Amniotic epithelial cell (primary cell): ENCODE measurements at regions not wholly inside any gene's neighbourhood (a gene's known extent, or its start where the extent isn't known, plus 50 kb on each side); places are given as distances from the start of the nearest gene placed in this dataset.
"Not testable (repeated sequence)": the region's sequence is repeated elsewhere in the genome, so short reads cannot be mapped to it uniquely, and the experiment has no call there.

Experiments
- DNase-seq: peaks from one replicate; pipeline ENCODE4 v3.0.0-alpha.2; 2010; ENCODE audit warnings: low read depth

DNA sequence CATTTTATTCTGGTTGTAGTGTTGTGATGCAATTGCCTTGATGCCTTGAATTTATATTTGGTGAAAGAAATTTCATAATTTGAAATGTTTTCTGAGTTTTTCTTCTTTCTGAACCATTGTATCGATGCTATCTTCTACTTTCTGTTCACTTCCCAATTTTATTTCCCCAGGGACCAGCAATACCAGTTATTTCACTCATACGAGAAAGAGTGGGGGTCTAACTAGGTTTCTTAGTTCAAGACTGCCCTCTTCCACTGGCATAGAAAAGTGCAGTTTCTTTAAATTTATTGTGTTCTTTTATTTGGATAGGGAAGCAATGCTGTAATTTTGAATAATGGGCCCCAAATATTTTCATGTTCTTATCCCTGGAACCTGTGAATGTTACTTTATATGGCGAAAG lies 544.0 kb upstream of the ADGRL3 start:
- no peak for DNase-seq

DNA sequence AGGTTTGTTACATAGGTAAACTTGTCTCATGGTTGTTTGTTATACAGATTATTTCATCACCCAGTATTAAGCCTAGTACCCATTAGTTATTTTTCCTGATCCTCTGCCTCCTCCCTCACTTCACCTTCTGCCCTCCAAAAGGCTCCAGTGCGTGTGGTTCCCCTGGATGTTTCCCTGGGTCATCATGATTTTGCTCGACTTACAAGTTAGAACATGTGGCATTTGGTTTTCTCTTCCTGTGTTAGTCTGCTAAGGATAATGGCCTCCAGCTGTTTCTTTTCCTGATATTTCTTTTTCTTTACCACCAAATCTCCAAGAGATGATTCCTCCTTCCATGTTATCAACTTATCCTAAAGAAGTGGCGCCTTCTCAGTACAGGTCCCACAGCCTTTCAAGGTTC lies 543.1 kb upstream of the ADGRL3 start:
- no peak for DNase-seq

DNA sequence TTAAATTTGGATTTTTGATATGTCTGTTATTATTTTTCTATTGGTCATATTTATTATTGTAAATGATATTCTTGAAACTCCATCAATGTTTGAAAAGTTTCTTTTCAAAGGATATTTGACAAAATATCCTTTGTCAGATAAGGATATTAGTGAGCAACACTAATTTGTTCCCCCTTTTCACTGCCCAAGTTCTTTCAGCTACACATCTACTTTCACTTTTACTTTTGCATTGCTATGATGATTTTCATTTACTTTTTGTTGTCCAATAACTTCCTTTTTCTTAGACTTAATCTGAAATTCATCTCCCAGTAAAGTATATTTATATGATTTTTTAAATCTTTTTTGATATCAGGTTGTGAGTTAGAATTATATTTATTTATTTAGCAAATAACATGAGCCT lies 542.3 kb upstream of the ADGRL3 start:
- peak; percentile 10 for DNase-seq

DNA sequence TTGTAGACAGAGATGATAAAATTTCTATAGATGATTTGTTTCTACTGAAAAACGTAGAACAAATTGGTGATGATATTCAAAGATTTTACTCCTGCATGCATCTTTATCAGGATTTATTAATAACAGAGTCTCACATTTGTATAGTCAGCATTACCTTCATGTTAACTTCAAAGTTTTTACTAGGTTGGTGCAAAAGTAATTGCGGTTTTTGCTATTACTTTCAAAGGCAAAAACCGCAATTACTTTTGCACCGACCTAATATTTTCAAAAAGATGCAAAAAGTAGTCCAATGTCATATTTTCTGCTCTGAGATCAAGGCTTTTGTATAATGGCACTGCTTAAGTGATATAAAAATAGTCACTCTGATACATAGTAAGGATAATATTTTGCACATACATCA lies 536.4 kb upstream of the ADGRL3 start:
- DNase-seq = no peak

DNA sequence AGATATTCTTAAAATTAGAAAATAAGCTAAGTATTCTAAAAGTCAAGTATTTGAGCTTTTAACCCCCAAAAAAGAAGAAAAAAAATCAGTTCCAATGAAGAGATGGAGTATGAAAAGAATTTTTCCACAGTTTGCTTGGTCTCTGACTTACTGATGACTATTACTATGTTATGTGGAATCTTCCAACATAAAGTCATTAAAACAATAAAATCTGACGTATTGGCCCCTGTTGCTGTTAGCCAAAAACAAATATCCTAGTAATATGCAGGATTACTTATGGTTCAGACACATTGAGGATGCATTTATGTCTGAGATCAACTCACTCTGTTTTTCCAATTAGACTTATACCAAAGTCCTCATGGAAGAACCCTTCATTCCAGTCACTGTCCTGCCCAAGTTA lies 517.2 kb upstream of the ADGRL3 start:
- no peak for DNase-seq

DNA sequence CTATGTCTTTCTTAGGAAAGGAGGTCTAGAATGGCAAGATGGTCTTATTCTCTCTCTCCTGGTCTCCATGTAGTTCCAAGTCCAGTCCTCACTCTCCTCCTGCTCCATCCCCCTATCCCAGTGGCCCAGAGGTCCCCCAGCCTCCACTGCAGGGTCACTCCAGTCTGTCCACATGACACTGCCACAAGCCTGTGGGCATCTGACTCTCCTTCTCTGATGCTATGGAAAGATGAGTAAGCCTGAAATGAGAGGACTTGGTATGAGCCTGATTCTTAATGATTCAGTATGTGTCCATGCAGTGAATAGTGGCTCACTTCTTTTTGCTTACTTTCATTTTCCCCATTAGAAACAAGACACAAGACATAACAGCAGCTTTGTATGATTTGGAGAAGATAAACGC lies 516.8 kb upstream of the ADGRL3 start:
- DNase-seq = peak; percentile 52

DNA sequence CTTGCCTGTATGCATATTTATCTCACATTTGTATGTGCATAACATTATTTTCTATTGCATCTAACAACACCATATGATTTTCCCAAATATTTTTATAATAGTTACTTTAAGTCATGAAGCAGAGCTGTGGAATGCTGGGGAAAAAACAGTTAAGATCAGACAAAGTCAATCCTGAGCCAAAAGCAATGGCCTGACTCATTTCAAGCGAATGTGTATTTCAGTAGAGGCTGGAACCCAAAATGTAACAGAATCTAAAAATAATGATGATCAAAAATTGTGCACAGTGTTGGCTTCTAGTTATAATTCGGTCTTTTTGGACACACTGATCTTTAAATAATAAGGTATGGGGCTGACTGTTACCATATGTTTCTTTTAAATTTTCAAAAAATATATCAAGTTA lies 516.2 kb upstream of the ADGRL3 start:
- DNase-seq = peak; percentile 56

DNA sequence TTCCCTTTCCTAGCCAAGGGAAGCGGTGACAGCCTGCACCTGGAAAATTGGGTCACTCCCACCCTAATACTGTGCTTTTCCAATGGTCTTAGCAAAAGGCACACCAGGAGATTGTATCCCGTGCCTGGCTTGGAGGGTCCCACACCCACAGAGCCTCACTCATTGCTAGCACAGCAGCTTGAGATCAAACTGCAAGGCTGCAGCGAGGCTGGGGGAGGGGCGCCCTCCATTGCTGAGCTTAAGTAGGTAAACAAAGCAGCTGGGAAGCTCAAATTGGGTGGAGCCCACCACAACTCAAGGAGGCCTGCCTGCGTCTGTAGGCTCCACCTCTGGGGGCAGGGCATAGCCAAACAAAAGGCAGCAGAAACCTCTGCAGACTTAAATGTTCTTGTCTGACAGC lies 504.1 kb upstream of the ADGRL3 start:
- DNase-seq = not testable (repeated sequence)

DNA sequence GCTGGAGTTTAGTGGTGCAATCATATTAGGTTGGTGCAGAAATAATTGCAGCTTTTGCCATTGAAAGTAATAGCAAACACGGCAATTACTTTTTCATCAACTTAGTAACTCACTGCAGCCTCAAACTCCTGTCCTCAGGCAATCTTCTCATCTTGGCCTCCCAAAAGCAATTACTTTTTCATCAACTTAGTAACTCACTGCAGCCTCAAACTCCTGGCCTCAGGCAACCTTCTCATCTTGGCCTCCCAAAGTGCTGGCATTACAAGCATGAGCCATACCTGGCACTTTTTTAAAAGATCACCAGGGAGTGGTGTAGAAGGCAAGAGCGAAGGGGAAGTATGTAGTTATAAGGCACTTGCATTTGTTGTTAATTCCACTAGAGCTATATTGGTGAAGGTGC lies 491.1 kb upstream of the ADGRL3 start:
- DNase-seq = no peak

DNA sequence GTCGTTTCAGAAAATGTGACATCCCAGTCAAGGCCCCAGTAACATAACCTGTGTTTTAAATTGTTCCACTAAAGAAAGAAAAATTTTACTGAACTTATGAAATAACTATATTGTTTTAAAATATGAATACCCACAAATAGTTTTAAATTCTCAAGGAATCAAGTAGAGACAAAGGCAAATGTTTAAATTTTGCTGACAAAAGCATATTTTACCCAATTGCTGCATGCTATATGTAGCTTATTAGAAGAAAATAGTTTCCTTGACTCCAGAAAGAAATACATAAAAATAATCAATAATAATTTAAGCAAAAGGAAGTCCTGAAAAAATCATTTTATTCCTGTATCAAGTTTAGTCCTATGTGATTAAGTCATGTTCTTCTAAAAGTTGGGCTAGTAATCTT lies 481.3 kb upstream of the ADGRL3 start:
- no peak for DNase-seq

DNA sequence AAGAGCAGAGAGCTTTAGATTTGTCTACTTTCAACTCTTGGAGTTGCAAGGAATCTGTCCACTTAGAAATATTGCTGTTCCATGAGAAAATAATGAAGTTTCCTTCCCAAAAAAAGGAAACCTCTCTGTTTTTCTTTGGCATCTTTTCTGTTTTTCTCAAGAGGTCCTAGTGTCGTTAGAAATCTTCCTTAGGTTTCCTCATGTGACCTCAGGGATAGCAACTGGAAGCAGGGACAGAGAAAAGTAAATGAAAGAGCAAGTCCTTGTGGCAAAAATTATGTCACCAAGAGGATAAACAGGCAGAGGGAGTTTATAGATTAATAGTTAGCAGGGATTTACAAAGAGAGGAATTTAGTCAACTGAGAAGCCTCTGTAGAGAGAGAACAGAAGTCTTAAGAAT lies 478.4 kb upstream of the ADGRL3 start:
- DNase-seq = no peak

DNA sequence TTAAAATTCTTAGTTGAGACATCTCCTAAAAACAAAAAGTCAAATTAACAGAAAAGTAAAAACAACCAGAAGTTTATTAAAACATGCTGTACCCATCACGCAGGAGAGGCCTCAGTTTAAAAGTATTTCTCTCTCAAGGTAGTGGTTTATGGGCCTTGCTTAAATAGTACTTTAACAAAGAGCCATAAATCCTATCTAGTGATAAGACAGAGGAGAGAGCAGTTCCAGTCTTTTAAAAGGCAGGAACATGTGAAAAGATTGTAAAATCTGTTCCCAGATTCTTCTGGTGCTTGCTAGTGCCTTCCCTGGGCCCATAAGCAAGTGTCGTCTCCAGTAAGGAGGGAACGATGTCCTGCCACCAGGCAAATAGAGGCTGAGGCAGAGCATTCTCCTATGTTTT lies 476.3 kb upstream of the ADGRL3 start:
- DNase-seq = peak; percentile 75

DNA sequence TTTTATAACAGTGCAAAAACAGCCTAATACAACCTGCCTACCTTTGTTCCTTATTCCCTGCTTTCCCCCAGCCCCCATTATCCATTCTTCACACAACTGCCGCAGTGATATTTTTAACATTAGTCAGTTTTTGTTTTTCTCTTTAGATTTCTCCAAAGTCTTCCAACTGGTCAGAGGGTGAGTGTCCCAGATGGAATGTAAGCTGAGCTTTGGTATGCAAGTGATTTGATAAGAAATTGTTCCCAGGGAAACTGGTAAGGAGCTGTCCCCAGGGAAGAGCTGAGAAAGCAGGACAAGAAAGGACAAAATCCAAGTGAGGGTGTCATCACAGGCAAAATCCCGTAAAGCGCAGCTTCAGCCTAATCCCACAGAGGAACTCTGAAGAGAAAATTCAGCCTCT lies 475.5 kb upstream of the ADGRL3 start:
- DNase-seq = peak; percentile 92

DNA sequence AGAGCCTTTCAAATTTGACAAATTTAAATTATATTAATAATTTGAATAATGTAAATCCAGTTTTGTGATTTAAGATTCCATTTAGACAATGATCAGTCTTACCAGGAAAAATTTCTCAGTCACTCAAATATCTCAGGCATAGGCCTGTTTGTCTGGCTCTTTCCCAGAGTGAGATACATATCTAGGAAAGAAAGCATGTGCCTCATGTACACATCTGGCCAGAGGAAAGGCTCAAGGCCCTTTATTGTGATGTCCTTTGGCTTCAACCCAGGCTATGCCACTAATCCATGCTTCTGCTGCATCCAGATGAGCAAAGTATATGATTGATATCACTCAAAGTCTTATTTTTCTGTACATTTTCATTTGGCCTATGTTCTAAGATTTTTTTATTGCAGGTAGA lies 473.3 kb upstream of the ADGRL3 start:
- peak; percentile 41 for DNase-seq

DNA sequence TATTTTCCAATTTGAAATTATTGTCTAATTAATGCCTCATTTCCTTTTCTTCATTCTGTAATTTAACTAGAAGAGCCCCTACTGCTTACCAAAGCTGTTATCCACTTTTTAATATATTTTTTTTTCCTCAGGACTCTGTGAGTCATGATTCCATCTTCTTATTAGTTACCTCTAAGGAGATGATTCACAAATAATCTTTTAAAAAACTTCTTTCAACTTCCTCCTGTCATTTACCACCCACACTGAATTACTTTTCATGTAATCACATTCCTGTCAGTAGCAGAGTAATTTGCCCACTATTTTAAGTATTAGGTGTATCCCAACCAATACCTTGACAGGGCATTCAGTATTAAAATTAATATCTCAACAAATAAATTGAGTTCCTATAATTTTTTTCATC lies 470.9 kb upstream of the ADGRL3 start:
- peak; percentile 26 for DNase-seq

DNA sequence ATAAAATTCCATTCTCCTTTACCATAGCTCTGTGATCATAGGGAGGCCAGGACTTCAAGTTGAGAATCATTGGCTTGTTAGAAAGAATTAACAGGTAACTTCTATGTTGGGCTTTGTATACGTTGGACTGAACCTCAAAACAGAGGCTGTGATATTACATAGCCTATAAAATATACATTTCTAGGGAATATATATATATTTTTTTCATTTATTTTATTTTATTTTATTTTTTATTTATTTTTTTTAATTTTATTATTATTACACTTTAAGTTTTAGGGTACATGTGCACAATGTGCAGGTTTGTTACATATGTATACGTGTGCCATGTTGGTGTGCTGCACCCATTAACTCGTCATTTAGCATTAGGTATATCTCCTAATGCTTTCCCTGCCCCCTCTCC lies 470.4 kb upstream of the ADGRL3 start:
- DNase-seq = not testable (repeated sequence)

DNA sequence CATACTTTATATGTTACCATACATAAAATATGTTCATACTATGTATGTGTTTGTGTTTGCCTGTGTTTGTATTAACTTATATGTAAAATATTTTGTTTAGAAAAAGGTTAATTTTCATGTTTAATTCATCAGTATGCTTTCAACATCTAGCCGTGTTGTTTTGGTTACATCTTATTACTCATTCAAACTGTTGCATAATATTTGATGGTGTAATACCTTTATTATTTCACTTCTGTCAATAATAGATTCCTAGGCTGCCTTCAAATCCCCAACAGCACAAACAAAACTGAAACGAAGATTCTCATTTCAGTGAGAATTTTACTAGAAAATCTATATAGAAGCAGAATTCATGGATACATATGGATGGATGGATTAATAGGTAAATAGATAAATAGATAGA lies 462.3 kb upstream of the ADGRL3 start:
- peak; percentile 69 for DNase-seq

DNA sequence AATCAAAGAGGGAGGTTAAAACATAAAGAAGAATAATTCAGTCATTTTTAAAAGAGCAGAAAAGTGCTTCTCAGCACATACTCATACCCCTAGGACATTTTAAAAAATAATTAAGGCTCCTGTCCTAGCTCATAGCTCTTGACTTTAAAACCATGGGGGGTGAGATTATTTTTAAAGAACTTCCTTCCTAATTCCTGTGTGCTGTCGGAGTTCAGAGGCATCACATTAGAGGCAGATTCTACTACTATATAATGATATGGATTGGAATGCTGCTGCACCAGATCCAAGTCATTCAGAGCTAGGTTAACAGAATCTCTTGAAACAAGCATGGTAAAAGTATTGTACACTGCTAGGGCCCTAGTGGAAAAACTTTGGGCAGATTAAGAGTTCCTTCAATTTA lies 456.5 kb upstream of the ADGRL3 start:
- DNase-seq = no peak

DNA sequence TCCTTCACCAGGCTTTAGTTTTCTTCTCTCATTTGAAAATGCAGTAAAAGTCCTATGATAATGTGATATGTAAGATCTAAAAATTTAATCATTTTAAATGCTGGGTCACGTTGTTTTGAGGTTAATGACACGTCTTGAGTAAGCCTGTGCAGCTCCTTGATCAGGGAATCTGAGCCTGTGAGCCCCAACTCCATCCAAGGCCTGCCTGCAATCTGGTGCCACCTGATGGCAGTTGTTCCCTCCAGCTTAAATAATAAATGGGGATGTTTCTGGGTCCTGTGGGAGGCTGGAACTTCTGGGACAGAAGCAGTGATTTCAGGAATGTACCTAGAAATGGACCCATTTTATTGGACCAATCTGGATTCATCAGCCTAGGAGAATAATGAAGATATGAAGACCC lies 455.4 kb upstream of the ADGRL3 start:
- DNase-seq = no peak

DNA sequence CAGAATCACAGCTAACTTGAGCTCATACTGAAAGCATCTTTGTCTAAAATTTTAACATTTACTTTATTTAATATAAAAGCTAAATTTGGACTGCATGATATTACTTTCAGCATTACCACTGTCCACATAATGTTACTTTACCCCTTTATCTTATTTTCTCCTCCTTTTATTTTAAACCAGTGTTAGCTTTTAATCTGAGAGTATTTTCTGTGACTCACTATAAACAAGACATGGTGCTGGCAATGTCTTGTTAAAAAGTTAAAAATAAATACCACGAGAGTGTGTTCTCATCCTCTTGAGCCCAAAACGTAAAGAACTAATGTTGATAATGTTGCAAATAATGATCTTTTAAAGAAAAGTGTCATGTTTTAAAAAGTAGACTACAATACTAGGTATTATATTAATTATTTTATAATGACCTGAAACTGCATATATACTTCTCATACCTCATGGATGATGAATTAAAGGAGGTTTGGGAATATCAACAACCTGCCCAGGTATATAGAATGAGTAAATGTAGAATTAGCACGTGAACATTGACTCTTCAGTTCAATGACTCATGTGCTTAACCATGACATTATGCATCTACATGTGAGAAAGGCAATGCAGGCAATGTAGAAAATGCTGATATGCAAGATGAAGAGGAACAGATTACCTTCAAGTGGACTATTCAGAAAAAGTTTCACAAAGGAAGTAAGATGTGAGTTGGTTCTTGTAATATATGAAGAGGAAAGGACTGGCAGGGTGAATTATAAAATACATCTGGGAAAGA lies 454.1 kb upstream of the ADGRL3 start:
- no peak for DNase-seq

DNA sequence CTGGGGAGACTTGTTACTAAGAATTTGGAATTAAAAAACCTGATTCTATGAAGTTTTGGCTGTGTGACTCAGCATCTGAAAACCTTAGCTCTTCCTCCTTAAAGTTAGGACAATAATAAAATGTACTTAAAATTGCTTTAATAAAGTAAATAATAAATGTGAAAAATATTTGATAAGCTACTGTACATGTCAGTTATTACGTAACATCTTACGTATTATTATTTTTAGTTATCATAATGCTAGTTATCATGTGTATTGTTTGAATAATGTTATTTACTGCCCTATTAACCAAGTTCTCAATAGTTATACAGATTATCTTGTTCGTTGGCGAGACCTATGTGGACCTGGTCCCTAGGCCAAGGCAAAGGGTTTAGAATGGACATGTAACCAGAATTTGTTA lies 449.2 kb upstream of the ADGRL3 start:
- DNase-seq = no peak

DNA sequence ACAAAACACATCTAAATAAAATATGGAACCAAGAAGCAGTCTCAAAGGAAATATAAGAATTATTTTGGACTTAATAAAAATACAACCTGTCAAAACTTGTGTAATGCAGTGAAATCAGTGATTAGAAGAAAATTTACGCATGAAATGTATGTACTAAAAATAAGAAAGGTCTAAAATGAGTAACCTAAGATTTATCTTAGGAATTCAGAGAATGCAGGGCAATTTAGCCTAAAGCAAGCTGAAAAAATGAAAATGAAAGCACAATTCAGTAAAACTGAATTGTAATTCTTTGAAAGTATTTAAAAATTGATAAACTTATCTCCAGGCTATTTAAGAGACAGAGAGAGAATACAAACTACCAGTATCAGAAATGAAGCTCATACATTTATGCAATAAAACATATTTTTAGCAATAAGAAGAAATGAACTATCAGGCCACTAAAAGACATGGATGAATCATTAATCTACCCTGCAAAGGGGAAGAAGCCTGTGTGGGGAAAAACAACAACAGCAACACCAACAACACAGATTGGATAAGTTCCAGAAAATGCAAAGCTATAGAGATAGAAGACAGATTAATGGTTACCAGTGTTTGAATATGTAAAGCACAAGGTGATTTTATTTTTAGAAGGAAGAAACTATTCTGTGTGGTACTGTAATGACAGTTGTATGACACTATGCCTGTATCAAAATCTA lies 442.0 kb upstream of the ADGRL3 start:
- DNase-seq = peak; percentile 21

DNA sequence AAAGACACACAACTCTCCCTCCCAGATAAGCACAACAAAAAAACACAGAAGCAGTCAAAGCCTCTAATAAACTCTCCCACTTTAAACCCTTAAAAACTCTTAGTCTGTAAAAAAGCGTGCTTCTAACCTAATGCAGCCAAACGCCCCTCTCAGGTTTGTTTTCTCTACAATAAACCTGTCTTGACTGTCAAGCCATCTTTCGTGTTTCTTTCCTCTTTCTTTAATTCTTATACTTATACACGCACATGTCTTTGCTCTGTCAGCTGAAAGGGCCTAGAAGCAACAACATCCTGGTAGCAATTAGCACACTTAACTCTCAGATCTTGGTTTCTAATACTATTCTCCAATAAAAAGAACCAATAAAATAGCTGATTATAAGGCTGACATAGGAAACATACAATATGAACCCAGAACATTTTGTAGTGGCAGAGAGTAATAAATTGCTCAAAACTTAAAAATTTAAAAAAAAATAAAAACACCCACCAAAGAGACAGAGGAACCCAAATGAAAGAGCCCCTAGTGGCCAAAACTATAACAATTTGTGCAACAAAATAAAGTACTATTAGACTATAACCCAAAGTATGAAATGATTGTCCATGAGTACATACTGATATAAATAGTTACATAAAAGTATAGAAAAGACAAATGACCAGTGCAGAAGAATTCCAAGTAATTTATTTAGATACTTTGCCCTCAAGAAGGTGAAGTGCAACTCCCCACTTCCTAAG lies 440.4 kb upstream of the ADGRL3 start:
- DNase-seq = peak; percentile 11
